ENCODE measurements at regions not wholly inside any gene's neighbourhood (a gene's known extent, or its start where the extent isn't known, plus 50 kb on each side); places are given as distances from the start of the nearest gene placed in this dataset.

DNA sequence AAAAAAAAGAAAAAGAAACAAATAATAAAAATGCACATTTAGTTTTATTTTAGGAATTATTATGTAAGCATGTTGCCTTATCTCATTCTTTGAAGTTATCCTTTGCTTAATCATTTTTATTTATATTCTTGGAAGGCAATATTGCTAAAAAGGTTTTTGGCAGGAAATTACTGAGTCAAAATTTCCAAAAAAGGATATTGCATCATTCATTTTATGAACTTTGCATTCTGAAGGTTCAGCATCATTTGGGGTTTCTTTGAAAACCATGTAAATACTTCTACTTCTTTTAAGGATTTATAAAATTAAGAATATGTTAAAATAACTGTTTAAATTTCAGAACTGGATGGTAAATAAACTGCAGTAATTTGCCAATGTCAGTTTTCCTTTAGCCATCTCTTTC lies 94.2 kb upstream of the CTNND2 start:
- no peak for DNase-seq (ENCODE audit: low spot score)

GRCh38 chr5:11997942-11998341 lies 93.7 kb upstream of the CTNND2 start:
- no peak for DNase-seq (ENCODE audit: low spot score)

- DNase-seq (ENCODE audit: low spot score), result no peak
These were observed 88.3 kb upstream of the CTNND2 start for GRCh38 chr5:11992518-11992917.

- no peak for DNase-seq (ENCODE audit: low spot score)
These were observed 81.7 kb upstream of the CTNND2 start for GRCh38 chr5:11985993-11986392.

GRCh38 chr5:11984196-11984595 lies 80.0 kb upstream of the CTNND2 start:
- DNase-seq (ENCODE audit: low spot score), result no peak

GRCh38 chr5:11981986-11982385 lies 77.7 kb upstream of the CTNND2 start:
- no peak for DNase-seq (ENCODE audit: low spot score)

DNA sequence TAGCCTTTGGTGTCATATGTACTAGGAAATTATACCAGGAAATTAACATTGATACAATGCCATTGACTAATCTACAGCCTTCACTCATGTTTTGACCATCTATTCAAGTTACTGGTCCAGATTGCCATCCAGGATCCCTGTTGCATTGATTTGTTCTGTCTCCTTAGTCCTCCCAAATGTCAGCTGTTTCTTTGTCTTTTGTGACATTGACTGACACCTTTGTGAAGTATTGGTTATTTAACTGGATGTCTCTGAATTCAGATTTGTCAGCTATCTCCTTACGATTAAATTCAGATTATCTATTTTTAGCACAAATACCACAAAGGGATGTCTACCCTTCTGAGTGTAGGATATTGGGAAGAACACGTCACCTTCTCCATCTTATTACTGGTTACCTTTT lies 73.7 kb upstream of the CTNND2 start:
- no peak for DNase-seq (ENCODE audit: low spot score)

- DNase-seq (ENCODE audit: low spot score), result no peak
These were observed 69.2 kb upstream of the CTNND2 start for GRCh38 chr5:11973469-11973868.

DNA sequence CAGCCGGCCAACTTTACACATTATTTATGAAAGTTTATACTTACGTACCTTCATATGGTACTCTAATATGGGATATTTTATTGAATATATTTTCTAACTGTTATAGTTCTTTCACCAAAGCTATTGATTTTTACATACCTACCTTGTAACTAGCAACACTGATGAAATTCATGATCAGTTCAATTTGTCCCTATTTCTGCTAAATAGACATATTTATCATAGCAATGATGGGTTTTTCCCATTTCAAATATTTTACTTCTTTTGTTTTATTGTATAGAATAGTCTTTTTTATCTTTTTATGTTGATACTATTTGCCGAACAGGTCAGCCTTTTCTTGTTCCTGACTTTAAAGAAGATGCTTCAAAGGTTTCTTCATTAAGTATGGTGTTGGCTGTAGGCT lies 59.0 kb upstream of the CTNND2 start:
- no peak for DNase-seq (ENCODE audit: low spot score)

DNA sequence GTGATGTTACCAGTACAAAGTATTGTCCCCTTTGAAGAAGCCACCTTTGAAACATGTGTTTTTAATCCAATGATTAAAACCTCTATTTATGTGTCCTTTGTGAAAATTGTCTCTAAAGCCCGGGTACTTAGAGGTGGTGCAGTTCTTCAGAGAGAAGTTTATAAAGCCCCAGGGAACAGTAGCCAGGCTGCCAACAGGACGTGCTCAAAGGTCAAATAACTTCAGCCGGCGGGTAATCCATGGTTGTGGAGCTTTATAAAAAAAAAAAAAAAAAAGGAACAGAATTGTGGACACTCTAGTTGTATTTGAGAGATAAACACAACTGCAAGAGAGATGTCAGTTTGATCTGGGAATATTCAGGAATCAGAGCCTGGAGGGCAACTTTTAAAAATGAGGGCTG lies 57.9 kb upstream of the CTNND2 start:
- no peak for DNase-seq (ENCODE audit: low spot score)

- no peak for DNase-seq (ENCODE audit: low spot score)
These were observed 54.1 kb upstream of the CTNND2 start for GRCh38 chr5:11958321-11958720.

- DNase-seq (ENCODE audit: low spot score), result no peak
These were observed 51.1 kb upstream of the CTNND2 start for GRCh38 chr5:11955331-11955730.
